OCI-LY3 (cell line): ENCODE measurements at regions not wholly inside any gene's neighbourhood (a gene's known extent, or its start where the extent isn't known, plus 50 kb on each side); places are given as distances from the start of the nearest gene placed in this dataset.

Experiments
- CTCF ChIP-seq: fragments of 200-600, 300-600 bp; sonication (generic); IDR thresholded peaks from 2 replicates; pipeline ENCODE4 v1.5.1; 2014; ENCODE audit warnings: antibody characterized with exemption, low read length, low read depth
- EZH2phosphoT487 ChIP-seq: fragments of 200-600 bp; shearing (Covaris generic); IDR thresholded peaks from 2 replicates; pipeline ENCODE4 v1.6.1; 2018; ENCODE audit warnings: antibody characterized with exemption, mixed run types, low read depth

- no peak for TF ChIP-seq CTCF
- TF ChIP-seq EZH2phosphoT487 = no peak
These were observed 420.8 kb upstream of the GRAMD2B start for GRCh38 chr5:126002222-126002897.
